ENCODE measurements at regions not wholly inside any gene's neighbourhood (a gene's known extent, or its start where the extent isn't known, plus 50 kb on each side); places are given as distances from the start of the nearest gene placed in this dataset.

DNA sequence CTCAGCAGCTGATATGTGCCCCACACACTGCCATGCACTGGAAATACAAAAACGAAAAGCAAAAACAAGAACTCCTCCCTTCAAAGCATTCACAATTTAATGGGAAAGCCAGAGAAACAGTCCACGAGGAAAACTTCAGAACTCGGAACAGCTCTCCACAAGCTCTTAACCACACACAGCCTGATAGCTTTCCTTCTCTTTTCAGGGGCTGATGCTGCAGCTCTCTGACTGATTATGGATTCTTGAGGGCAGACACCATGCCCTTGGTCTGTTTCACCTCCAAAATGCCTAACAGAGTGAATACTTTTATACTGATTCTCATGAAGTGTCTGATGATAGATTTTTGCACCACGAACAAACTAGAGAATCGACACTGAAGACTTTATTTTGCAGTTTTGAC lies 282.1 kb downstream of the CD83 start:
- 66 to 67% methylated on average over 5 of the region's 5 CpGs for WGBS, 2 donors
- DNase-seq (no peak), ATAC-seq (no peak)
- Histone ChIP-seq H3K9me3 (no peaks in the 10 kb centered on the region), H3K4me1 (no peaks in the 10 kb centered on the region), H3K4me3 (no peak overlapping the region), H3K36me3 (replicated peaks in 1 of 2; ENCODE audit: insufficient read depth in 1 of 2, low read depth in 2 of 2) (no peaks in the 10 kb centered on the region), H3K27ac (no peak overlapping the region), H3K27me3 (no peaks in the 10 kb centered on the region)
- intact Hi-C loops (cut with DNase I) = no loop called here
- TF ChIP-seq POLR2A (IDR thresholded peaks at IDR 0.05) = no peak
- TF ChIP-seq, protein P1, sequence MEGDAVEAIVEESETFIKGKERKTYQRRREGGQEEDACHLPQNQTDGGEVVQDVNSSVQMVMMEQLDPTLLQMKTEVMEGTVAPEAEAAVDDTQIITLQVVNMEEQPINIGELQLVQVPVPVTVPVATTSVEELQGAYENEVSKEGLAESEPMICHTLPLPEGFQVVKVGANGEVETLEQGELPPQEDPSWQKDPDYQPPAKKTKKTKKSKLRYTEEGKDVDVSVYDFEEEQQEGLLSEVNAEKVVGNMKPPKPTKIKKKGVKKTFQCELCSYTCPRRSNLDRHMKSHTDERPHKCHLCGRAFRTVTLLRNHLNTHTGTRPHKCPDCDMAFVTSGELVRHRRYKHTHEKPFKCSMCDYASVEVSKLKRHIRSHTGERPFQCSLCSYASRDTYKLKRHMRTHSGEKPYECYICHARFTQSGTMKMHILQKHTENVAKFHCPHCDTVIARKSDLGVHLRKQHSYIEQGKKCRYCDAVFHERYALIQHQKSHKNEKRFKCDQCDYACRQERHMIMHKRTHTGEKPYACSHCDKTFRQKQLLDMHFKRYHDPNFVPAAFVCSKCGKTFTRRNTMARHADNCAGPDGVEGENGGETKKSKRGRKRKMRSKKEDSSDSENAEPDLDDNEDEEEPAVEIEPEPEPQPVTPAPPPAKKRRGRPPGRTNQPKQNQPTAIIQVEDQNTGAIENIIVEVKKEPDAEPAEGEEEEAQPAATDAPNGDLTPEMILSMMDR (IDR thresholded peaks at IDR 0.05) = no peak

DNA sequence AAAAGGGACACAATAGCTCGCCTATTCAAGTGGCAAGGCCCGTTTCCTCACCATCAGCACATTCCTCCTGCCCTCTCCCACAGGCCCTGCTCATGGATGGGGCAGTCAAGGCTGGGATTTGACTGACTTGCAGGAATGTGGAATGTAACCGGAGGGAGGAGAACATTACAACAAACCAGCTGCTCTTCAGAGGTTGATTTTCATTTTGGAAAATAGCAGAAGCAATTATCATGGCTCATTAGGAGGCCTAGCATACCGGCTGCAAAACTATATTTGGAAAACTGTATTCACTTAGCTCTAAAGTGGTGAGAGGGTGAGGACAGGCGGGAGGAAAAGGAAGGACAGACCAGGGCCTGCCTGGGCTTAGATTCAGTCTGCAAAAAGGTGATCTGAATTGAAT lies 283.7 kb downstream of the CD83 start:
- Histone ChIP-seq H3K4me1 (no peaks in the 10 kb centered on the region), H3K36me3 (replicated peaks in 1 of 2; ENCODE audit: insufficient read depth in 1 of 2, low read depth in 2 of 2) (no peaks in the 10 kb centered on the region), H3K27ac (no peak overlapping the region), H3K27me3 (no peaks in the 10 kb centered on the region), H3K4me3 (no peak overlapping the region), H3K9me3 (no peaks in the 10 kb centered on the region)
- TF ChIP-seq POLR2A (IDR thresholded peaks at IDR 0.05) = no peak
- TF ChIP-seq, protein P1 (IDR thresholded peaks at IDR 0.05) = no peak
- WGBS, 2 donors = 85 to 86% methylated on average over 5 of the region's 5 CpGs
- ATAC-seq (no peak), DNase-seq (no peak)
- intact Hi-C loops (cut with DNase I) = no loop called here

DNA sequence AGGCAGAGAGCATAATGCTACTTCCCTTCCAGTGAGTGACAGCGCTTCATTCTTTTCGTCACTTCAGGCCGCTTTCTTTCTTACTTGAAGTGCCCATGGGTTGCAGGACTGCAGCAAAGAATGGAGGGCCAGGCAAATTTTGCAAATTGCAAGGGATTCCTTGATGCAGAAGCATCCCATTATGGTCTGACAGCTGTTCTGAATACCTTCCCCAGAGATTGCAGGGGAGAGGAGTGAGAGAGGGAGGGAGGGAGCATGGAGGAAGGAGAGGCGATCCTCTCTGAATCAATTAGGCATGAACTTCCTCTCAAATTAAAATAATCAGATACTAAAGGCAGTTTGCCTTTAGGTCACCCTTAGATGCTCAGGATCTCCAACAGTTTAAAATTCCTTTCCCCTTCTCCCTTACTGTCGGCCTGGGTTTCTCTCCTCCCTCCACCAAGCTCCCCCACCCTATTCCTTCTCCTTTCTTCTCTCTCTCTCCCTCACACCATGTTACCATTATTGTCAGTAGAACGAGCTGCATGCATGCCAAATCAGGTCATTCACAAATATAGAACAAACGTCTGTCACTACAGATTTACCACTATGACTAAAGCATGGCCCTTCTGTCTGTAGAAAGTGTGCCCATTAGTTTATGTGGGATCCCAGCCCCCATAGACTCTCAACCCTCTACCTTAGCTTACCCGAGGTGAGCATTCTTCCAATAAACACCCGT lies 289.2 kb downstream of the CD83 start:
- Histone ChIP-seq H3K36me3 (replicated peaks in 1 of 2; ENCODE audit: insufficient read depth in 1 of 2, low read depth in 2 of 2) (no peaks in the 10 kb centered on the region), H3K27ac (no peak overlapping the region), H3K27me3 (no peaks in the 10 kb centered on the region), H3K4me3 (no peak overlapping the region), H3K9me3 (no peaks in the 10 kb centered on the region), H3K4me1 (no peaks in the 10 kb centered on the region)
- WGBS, 2 donors = 69 to 70% methylated on average over 9 of the region's 9 CpGs
- intact Hi-C loops (cut with DNase I) = no loop called here
- DNase-seq (no peak), ATAC-seq (no peak)
- TF ChIP-seq, protein P1 (IDR thresholded peaks at IDR 0.05) = no peak
- TF ChIP-seq POLR2A (IDR thresholded peaks at IDR 0.05) = no peak

DNA sequence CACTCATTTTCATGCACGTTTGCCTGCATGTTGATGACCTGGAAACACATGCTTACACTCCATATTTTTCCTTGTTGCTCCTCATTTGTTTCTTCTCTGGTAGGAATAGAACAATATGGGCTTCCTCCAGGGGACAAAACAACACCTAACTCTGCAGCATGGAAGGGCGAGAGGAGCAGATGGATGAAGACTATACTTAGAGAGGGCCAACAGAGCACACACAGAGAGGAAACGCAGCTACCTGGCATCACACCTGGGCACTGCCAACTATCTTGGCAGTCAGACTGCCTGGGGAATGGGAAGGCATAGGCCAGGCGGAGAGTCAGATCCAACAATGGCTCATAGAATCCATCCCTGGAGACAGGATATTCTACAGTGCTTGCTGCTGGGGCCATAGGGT lies 290.9 kb downstream of the CD83 start:
- Histone ChIP-seq H3K4me1 (no peaks in the 10 kb centered on the region), H3K9me3 (no peaks in the 10 kb centered on the region), H3K27ac (no peak overlapping the region), H3K27me3 (no peaks in the 10 kb centered on the region), H3K36me3 (replicated peaks in 1 of 2; ENCODE audit: insufficient read depth in 1 of 2, low read depth in 2 of 2) (no peaks in the 10 kb centered on the region), H3K4me3 (no peak overlapping the region)
- TF ChIP-seq, protein P1 (IDR thresholded peaks at IDR 0.05) = no peak
- no peak for TF ChIP-seq POLR2A (IDR thresholded peaks at IDR 0.05)
- intact Hi-C loops (cut with DNase I) = no loop called here
- no peak for DNase-seq
- no peak for ATAC-seq
- WGBS, 2 donors = 66 to 86% methylated on average over 4 of the region's 4 CpGs

DNA sequence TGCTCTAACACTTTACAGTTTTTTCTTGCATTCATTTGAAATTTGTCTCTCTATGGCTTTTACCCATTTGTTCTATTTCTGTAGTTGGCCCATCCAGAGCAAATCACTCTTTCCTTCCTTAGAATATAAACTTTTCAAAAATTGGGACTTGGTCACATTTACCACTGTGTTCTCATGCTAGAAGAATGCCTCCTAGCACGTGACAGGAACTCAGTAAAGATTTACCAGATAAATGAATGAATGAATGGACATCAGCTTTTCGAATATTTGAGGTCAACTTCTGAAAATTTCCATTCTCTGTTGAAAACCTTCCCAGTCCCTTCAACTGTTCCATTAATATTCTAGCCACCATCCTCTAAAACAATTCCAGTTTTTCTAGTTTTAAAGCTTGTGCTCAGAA lies 294.5 kb downstream of the CD83 start:
- no peaks in the 10 kb centered on the region for H3K27me3 ChIP-seq
- no peak overlapping the region for H3K27ac ChIP-seq
- H3K4me1 ChIP-seq = no peaks in the 10 kb centered on the region
- no peak for DNase-seq
- TF ChIP-seq POLR2A (IDR thresholded peaks at IDR 0.05) = no peak
- TF ChIP-seq, protein P1 (IDR thresholded peaks at IDR 0.05) = no peak
- H3K9me3 ChIP-seq = no peaks in the 10 kb centered on the region
- intact Hi-C loops (cut with DNase I) = no loop called here
- no peak for ATAC-seq
- H3K36me3 ChIP-seq (replicated peaks in 1 of 2; ENCODE audit: insufficient read depth in 1 of 2, low read depth in 2 of 2) = no peaks in the 10 kb centered on the region
- 56 to 61% methylated on average over 2 of the region's 2 CpGs for WGBS, 2 donors
- H3K4me3 ChIP-seq = no peak overlapping the region

All from body of pancreas (tissue), 4 donors.